ENCODE measurements at regions not wholly inside any gene's neighbourhood (a gene's known extent, or its start where the extent isn't known, plus 50 kb on each side); places are given as distances from the start of the nearest gene placed in this dataset.
A peak's percentile ranks its signal among the peaks of the same experiment; 100 is the strongest.

DNA sequence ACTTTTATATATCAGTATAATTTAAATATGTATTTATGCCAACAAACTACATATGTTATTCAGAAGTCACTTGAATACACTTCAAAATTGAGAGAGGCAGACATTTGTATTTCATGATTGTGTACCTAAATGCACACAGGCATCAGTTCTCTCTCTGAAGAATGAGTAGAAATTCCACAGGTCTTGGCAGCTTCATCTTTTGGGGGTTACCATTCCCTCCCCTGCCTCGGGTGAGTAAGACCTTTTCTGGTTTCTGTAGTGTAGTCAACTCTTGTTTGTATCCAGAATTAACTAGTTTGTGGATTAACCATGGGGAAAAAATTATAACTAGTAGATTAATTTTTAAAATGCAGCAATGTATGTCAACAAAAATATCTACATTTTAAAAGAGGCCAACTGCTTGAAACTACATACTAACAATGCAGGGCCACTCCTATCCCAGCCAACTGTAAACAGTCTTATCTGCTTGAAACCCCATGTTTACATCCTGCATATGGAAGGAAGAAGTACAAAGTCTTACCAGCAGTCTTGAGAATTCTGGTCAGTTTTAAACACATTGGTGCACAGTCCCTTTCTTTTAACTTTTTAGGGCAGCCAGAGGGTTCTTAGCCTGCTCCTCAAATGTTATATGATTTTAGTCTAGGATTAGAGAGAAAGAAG lies 339.6 kb upstream of the KIF2A start:
- no peak for DNase-seq (ENCODE audit: low spot score)

DNA sequence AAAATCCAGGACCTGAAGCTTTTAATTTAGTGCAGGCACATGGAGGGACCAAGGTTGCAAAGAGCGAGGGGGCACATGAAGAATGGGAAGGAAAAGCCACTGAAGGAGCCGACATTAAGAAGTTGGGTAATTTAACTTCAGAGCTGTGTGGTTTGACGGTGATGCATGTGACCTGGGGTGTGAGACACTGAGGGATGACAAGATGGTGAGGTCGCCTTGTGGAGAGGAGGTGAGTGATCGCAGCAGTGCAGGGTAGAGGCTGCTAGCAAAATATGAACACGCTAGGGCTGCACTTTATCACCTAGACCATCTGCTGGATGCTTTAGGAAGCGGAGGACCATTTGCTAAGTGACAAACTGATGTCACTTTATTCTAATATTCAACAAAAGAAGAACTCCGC lies 339.0 kb upstream of the KIF2A start:
- DNase-seq (ENCODE audit: low spot score), result no peak

GRCh38 chr5:61967681-61968080 lies 338.3 kb upstream of the KIF2A start:
- no peak for DNase-seq (ENCODE audit: low spot score)

- DNase-seq (ENCODE audit: low spot score), result peak; percentile 44
These were observed 336.7 kb upstream of the KIF2A start for GRCh38 chr5:61969347-61969746.

- no peak for DNase-seq (ENCODE audit: low spot score)
These were observed 336.3 kb upstream of the KIF2A start for GRCh38 chr5:61969755-61970154.

DNA sequence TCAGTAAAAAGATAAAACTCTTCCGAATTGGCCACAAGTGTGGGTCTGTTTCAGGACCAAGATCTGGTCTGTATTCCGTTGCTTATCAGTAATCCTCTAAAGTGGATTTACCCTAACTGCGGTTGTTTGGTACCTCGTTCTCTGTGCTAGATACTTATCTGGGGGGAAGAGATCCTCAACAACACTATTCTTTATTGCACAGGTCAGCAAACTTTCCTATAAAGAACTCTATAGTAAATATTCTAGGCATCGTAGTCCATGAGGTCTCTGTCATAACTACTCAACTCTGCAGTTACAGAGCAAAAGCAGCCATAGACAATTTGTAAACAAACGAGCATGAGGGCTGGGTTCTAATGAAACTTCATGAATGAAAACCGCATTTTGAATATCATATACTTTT lies 335.8 kb upstream of the KIF2A start:
- no peak for DNase-seq (ENCODE audit: low spot score)

GRCh38 chr5:61974680-61975079 lies 331.3 kb upstream of the KIF2A start:
- DNase-seq (ENCODE audit: low spot score), result no peak

DNA sequence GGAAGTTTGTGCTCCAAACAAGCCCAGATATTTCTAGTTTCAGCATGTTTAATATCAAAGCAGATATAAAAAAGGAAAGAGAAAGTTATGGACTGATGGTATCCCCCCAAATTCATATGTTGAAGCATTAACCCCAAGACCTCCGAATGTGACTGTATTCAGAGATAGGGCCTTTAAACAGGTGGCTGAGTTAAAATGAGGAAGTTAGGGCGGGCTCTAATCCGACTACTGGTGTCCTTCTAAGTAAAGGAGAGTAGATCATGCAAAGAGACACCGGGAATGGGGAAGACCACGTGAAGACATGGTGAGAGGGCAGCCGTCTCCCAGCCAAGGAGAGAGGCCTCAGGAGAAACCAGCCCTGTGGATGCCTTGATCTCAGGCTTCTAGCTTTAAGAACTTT lies 324.1 kb upstream of the KIF2A start:
- DNase-seq (ENCODE audit: low spot score), result no peak

DNA sequence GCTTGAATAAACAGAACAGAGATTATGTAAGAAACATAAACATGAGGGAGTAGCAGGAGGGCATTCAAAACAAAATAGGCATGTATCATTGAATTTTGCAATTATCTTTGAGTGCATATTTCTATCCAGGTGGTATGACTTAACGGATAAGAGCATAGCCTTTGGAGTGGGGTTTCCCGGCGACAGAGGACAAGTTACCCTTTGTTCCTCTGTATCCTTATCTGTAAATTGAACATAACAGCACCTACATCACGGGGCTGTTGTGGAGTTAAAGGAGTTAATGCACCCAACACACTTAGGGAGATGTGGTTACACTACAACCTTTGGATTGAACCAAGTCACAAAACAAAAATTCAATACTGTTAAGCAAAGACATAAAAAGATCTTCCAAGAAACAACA lies 314.6 kb upstream of the KIF2A start:
- no peak for DNase-seq (ENCODE audit: low spot score)

DNA sequence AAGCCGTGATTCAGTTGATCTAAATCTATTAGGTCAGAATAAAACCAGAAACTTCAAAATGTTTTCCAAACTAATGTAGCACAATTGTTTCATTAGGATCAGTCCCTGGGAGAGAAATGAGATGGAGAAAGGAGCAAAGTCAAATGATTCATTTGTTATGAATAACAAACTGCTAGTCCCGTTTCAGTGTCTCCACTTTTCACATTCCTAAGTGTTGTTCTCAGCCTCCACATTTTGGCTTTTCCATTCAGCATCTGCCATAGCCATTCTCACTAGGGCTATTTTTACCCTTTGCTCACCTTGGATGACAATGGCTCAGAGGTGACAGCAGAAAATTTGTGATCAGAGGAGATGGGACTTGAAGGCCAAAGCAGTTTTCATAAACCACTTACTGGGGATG lies 314.1 kb upstream of the KIF2A start:
- no peak for DNase-seq (ENCODE audit: low spot score)

DNA sequence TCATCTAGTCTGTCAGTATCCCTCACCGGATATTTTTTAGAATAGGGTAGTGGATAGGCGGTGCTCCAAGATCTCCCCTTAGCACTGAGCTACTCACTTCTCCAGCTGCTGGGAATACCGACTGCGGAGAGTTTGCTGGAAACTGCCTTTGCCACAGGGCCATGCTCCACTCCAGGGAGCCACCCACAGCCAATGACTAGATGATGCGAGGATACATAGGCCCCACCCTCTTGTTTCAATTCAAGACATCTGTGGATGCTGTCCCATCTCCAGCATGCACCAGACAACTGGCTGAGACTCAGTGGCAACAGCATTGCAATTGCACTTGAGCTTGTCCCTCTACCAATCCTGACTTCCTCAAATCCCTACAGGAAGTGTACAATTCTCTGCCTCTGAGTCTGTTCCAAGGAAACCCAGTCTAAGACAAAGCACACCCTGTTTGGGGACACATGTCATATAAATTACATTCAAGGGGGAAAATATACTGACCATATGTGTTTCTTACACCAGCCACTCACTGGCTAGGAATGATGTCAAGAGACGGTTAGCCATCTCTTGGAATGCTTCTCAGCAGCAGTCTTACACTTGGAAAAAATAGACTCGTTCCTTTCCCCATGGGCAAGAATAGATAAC lies 312.6 kb upstream of the KIF2A start:
- DNase-seq (ENCODE audit: low spot score), result no peak

DNA sequence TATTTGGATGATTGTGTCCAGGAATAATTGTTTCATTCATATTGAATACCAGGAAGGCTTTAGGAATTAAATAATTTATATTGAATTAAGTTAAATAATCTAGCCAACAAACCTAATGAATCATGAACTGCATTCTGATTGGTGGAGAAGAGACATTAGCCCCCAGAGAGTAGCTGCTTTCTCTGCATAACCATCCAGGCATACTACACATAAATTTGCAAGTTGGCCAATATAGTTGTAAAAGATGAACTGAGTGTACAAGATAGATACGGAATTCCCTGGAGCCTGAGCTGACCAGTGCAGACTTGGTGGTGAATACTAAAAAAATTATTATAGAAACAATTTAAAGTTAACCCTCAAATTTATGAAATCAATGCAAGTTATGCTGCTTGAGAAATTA lies 311.8 kb upstream of the KIF2A start:
- no peak for DNase-seq (ENCODE audit: low spot score)

DNA sequence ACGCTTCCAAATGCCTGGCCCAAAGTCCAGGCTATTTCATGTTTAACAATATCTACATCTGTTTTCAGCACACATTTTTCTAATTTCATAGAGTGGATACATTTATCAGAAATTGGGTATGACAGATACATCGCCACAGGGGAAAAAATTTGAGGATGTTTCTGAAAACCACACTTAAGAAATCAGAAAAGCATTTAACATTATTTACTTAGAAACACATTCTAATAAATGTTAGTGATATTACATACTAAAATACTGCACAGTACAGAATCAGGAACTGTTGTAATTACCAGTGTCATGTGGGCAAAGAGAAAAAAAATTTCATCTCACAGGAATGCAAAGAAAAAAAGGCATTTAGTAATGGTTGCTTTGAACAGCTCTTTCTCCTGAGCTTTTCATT lies 310.5 kb upstream of the KIF2A start:
- DNase-seq (ENCODE audit: low spot score), result no peak

DNA sequence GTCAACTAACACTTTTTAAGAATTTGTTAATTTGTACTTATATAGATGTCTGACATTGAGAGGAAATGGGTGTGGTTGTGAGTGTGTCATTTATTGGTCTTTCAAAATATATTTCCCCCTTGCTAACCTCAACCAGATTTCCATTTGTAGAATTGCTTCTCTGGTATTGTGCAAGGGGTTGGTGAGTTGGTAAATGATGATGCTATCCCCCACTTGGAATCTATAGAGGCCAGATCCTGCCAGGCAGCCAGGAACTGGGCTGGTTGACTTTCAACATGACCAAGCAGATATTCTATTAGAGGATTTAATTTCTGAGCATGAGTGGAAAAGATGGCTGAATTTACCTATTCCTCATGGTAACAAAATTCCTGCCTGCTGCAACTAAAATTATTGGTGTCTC lies 306.6 kb upstream of the KIF2A start:
- DNase-seq (ENCODE audit: low spot score), result no peak

DNA sequence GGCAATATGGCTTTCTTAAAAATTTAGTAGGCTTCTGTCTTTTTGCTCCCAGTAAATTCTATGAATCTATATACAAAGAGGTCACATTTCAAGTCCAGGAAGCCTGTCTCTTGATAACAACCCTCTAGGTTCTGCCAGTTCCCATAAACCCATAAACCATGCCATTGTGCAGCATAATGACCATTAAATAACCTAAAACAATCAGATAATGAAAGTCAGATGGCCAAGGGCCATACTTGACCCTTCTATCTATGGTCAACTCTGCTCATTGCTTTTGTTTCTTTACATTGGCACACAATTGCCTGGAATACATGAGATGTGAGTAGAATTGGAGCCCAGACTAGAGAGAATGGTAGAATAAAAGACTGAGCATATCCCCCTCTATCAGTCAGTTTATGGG lies 305.4 kb upstream of the KIF2A start:
- DNase-seq (ENCODE audit: low spot score), result no peak

GRCh38 chr5:62001640-62002039 lies 304.4 kb upstream of the KIF2A start:
- DNase-seq (ENCODE audit: low spot score), result no peak

GRCh38 chr5:62002436-62002835 lies 303.6 kb upstream of the KIF2A start:
- no peak for DNase-seq (ENCODE audit: low spot score)

DNA sequence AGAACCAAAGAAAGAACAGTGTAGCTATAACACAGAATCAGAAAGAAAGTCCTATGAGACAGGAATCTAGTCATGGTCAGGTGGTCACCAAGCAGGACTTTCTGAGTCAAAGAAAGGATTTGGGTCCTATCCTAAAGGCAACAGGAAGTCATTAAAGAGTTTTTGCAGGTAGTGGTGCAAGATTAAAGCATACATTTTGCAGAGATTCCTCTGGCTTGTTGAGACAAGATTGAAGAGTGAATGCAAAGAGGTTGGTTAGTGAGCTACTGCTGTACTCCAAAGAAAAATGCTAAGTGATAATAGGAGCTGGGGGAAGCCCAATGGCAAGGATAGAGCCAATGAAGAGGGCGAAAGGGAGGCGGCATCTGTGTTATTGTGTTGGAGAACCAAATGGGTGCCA lies 300.5 kb upstream of the KIF2A start:
- no peak for DNase-seq (ENCODE audit: low spot score)

DNA sequence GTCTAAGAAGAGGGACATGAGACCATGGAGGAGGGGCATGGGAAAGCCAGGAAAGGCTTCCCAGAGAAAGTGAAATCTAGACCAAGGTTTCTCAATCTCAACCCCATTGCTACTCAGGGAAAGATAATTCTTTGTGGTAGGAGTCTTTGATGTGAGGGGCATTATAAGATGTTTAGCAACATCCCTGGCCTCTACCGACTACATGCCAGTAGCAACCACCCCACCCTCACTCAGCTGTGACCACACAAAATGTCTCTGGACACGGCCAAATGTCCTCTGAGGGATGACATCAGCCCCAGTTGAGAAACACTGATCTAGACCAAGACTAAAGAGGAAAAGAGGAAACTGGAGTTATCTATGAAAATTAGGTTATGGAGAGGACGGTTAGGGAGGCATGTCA lies 298.5 kb upstream of the KIF2A start:
- DNase-seq (ENCODE audit: low spot score), result no peak

DNA sequence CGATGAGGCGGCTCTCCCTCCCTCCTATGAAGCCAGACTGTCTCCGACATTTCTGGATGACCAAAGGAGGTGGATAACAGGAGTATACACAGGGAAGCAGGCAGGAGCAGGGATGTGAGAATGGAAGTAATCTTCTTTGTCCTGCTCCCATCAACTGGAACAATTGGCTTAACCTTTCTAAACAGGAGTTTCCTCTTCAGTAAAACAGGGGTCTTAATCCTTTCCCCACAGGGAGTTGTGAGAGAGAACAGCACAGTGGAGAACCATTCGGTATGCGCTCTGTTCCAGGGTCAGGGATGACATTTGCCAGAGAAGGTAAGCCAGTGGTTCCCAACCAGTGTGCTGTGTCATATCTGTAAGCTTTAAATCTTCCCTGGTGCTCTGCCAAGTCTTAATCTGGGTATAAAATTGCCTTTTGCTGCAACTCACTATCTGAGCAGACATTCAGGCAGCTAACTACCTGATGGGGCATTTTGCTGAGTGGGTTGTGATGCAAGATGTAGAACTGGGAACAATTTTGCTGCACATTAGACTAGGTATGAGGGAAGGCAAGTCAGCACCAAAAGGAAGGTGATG lies 294.8 kb upstream of the KIF2A start:
- DNase-seq (ENCODE audit: low spot score), result no peak

DNA sequence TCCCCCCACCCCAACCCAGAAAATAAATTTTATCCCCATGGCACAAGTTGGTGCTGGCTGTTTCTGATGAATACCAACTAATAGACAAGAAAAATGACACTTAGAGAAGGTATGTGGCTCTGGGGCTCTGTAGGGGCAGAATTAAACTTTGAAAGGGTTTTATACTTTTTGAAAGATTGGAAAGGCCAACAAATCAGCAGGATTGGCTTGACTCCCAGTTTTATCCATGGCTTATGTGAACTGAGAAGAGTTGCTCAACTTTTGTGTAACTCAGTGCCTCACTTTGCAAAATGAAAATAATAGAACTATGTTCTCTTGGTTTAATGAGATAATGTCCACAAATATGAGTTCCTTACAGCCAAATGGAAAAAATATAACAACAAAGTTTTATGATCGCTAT lies 288.9 kb upstream of the KIF2A start:
- DNase-seq (ENCODE audit: low spot score), result no peak

DNA sequence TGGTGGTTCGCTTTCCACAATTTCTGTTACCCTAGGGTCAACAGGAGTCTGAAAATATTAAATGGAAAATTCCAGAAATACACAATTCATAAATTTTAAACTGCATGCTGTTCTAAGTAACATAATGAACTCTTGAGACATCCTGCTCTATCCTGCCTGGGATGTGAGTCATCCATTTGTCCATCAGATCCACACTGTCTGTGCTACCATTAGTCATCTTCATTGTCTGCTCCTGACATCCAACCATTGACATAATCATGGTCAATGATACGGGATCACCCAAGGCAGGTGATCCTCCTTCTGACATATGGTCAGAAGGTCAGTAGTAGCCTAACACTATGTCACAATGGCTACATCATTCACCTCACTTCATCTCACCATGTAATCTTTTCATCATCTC lies 276.7 kb upstream of the KIF2A start:
- peak; percentile 5 for DNase-seq (ENCODE audit: low spot score)

DNA sequence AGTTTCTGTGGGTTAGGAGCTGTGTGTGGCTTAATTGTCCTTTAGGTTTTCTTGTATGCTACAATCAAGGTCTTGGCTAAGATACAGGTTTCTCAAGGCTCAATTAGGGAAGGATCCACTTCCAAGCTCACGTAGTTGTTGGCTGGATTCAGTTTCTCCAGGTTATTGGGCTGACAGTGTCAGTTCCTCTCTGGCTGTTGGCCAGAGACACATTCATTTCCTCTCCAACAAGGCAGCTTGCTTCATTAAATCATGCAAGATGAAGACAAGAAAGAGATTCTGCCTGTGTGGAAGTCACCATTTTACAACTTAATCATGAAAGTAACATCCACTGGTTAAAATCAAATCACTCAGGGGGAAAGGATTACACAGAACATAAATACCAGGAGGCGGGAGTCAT lies 275.7 kb upstream of the KIF2A start:
- no peak for DNase-seq (ENCODE audit: low spot score)

- DNase-seq (ENCODE audit: low spot score), result no peak
These were observed 268.0 kb upstream of the KIF2A start for GRCh38 chr5:62038024-62038423.
